ENCODE measurements at regions not wholly inside any gene's neighbourhood (a gene's known extent, or its start where the extent isn't known, plus 50 kb on each side); places are given as distances from the start of the nearest gene placed in this dataset.

DNA sequence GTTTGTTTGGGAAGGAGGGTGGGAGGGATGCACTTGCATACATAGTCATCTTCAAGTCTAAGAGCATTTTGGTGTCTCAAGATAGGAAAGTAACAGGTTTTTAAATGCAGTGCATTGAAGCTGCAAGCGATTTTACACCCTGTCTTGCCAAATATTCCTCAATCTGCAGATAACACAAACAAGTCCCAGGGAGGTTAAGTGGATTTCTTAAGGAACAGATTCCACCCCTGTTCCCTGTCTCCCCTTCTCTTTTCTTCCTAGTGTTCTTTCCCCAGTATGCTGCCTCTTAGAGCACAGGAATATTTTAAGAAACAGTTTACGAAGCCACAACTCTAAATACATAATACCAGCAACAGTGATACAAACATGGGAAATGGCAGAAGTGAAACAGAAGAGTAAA, 389.9 kb downstream of the PLPP3 start:
- Histone ChIP-seq H3K27me3 (no peaks in the 10 kb centered on the region), H3K4me3 (no peak overlapping the region), H3K27ac (no peak overlapping the region), H3K9me3 (no peaks in the 10 kb centered on the region), H3K4me1 (peaks cover 0 to 8% (median 0%) of the 10 kb centered on the region in 4 donors), H3K36me3 (no peaks in the 10 kb centered on the region)
- DNase-seq, result no peak
- WGBS, 2 donors (ENCODE audit: low coverage in 1 of 2), result 56 to 69% methylated on average over 2 of the region's 2 CpGs
- in situ Hi-C loops (cut with MboI; ENCODE audit: low pct_ligation_motif_present in 1 of 4, low pct_unique_long_range_greater_than_20kb in 1 of 4, low sequenced_read_pairs in 3 of 4), result no loop called here
- intact Hi-C loops (cut with DNase I; ENCODE audit: low total_unique reads), result loop anchor here (10.0 kb wide), 1 partner anchor 385 kb away; the partner anchor contains the start of gene PLPP3
- TF ChIP-seq POLR2A (IDR thresholded peaks at IDR 0.05) (no peak), EP300 (IDR thresholded peaks at IDR 0.05; ENCODE audit: low read depth) (no peak), POLR2AphosphoS5 (IDR thresholded peaks at IDR 0.05) (no peak)
- TF ChIP-seq, protein P1, sequence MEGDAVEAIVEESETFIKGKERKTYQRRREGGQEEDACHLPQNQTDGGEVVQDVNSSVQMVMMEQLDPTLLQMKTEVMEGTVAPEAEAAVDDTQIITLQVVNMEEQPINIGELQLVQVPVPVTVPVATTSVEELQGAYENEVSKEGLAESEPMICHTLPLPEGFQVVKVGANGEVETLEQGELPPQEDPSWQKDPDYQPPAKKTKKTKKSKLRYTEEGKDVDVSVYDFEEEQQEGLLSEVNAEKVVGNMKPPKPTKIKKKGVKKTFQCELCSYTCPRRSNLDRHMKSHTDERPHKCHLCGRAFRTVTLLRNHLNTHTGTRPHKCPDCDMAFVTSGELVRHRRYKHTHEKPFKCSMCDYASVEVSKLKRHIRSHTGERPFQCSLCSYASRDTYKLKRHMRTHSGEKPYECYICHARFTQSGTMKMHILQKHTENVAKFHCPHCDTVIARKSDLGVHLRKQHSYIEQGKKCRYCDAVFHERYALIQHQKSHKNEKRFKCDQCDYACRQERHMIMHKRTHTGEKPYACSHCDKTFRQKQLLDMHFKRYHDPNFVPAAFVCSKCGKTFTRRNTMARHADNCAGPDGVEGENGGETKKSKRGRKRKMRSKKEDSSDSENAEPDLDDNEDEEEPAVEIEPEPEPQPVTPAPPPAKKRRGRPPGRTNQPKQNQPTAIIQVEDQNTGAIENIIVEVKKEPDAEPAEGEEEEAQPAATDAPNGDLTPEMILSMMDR (IDR thresholded peaks at IDR 0.05), result no peak

DNA sequence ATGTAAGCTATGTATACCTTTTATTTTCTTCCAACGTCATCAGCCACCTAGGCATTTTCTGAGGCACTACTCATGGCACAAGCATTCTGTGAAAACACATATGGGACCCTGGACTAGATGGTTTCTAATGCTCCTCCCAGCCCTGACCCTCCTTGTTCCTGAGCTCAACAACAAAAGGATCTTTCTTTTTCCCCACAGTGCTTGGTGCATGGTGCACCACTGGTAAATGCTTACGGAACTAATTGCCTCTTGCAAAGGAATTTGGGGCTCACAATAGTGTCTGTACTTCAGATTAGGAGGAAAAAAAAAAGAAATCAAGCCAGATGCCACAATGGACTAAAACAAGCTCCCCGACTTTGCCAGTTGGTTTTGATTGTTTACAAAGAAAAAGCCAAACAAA, 390.5 kb downstream of the PLPP3 start:
- Histone ChIP-seq H3K4me3 (no peak overlapping the region), H3K36me3 (no peaks in the 10 kb centered on the region), H3K27ac (no peak overlapping the region), H3K9me3 (no peaks in the 10 kb centered on the region), H3K4me1 (peaks cover 0 to 8% (median 0%) of the 10 kb centered on the region in 4 donors), H3K27me3 (no peaks in the 10 kb centered on the region)
- intact Hi-C loops (cut with DNase I; ENCODE audit: low total_unique reads), result loop anchor here (10.0 kb wide), 1 partner anchor 386 kb away; the partner anchor contains the start of gene PLPP3
- DNase-seq, result no peak
- 65 to 83% methylated on average over 2 to 3 of the region's 3 CpGs for WGBS, 2 donors (ENCODE audit: low coverage in 1 of 2)
- in situ Hi-C loops (cut with MboI; ENCODE audit: low pct_ligation_motif_present in 1 of 4, low pct_unique_long_range_greater_than_20kb in 1 of 4, low sequenced_read_pairs in 3 of 4), result no loop called here
- TF ChIP-seq, protein P1 (IDR thresholded peaks at IDR 0.05), result no peak
- TF ChIP-seq POLR2A (IDR thresholded peaks at IDR 0.05) (no peak), EP300 (IDR thresholded peaks at IDR 0.05; ENCODE audit: low read depth) (no peak), POLR2AphosphoS5 (IDR thresholded peaks at IDR 0.05) (no peak)

DNA sequence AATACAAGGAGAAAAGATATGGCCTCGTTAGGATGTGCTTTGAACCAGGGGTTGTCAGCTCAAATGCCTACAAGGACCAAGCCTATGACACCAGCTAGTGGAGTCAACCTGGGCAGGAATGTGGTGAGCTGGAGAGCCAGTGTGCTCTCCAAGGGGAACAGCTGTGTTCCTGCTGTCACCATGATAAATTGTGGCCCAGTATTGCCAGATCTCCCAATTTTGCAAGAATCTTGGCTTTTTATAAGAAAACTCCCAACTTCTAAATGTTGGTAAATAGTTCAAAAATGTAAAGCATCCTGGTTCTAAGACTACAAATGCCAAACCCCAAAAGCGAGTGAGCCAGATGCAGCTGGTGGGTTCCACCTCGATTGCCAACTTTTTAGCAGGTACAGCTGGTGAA, 391.1 kb downstream of the PLPP3 start:
- TF ChIP-seq POLR2A (IDR thresholded peaks at IDR 0.05), result no peak
- TF ChIP-seq POLR2AphosphoS5 (IDR thresholded peaks at IDR 0.05), result no peak
- TF ChIP-seq EP300 (IDR thresholded peaks at IDR 0.05; ENCODE audit: low read depth), result no peak
- TF ChIP-seq, protein P1 (IDR thresholded peaks at IDR 0.05), result no peak
- H3K4me1 ChIP-seq, result peaks cover 0 to 8% (median 0%) of the 10 kb centered on the region in 4 donors
- intact Hi-C loops (cut with DNase I; ENCODE audit: low total_unique reads), result loop anchor here (10.0 kb wide), 1 partner anchor 387 kb away; the partner anchor contains the start of gene PLPP3
- H3K4me3 ChIP-seq, result no peak overlapping the region
- no peak for DNase-seq
- H3K27me3 ChIP-seq, result no peaks in the 10 kb centered on the region
- H3K9me3 ChIP-seq, result no peaks in the 10 kb centered on the region
- H3K36me3 ChIP-seq, result no peaks in the 10 kb centered on the region
- no peak overlapping the region for H3K27ac ChIP-seq
- 67 to 100% methylated on average over 1 to 3 of the region's 3 CpGs for WGBS, 2 donors (ENCODE audit: low coverage in 1 of 2)
- in situ Hi-C loops (cut with MboI; ENCODE audit: low pct_ligation_motif_present in 1 of 4, low pct_unique_long_range_greater_than_20kb in 1 of 4, low sequenced_read_pairs in 3 of 4), result no loop called here

DNA sequence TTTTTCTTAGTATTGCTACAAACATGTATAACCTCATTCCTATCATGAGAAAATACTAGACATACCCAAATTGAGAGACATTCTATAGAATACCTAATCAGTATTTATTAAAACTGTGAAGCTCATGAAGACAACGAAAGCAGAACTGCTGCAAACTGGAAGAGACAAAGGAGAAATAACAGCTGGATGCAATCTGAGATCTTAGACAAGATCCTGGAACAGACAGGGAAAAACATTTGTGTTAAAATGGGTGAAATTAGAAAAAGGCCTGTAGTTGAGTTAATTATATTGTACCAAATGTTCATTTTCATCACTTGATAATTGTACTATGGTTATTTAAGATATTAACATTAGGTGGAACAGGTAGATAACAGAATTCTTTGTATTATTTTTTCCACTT, 392.0 kb downstream of the PLPP3 start:
- TF ChIP-seq POLR2AphosphoS5 (IDR thresholded peaks at IDR 0.05) (no peak), POLR2A (IDR thresholded peaks at IDR 0.05) (no peak), EP300 (IDR thresholded peaks at IDR 0.05; ENCODE audit: low read depth) (no peak)
- TF ChIP-seq, protein P1 (IDR thresholded peaks at IDR 0.05), result no peak
- intact Hi-C loops (cut with DNase I; ENCODE audit: low total_unique reads), result loop anchor here (10.0 kb wide), 1 partner anchor 387 kb away; the partner anchor contains the start of gene PLPP3
- in situ Hi-C loops (cut with MboI; ENCODE audit: low pct_ligation_motif_present in 1 of 4, low pct_unique_long_range_greater_than_20kb in 1 of 4, low sequenced_read_pairs in 3 of 4), result no loop called here
- DNase-seq, result no peak
- H3K9me3 ChIP-seq, result no peaks in the 10 kb centered on the region
- H3K4me1 ChIP-seq, result peaks cover 0 to 8% (median 0%) of the 10 kb centered on the region in 4 donors
- WGBS, 2 donors (ENCODE audit: low coverage in 1 of 2), result 63 to 80% methylated on average over 1 of the region's 1 CpG
- H3K27me3 ChIP-seq, result no peaks in the 10 kb centered on the region
- no peak overlapping the region for H3K27ac ChIP-seq
- H3K36me3 ChIP-seq, result no peaks in the 10 kb centered on the region
- no peak overlapping the region for H3K4me3 ChIP-seq
